ENCODE measurements at regions not wholly inside any gene's neighbourhood (a gene's known extent, or its start where the extent isn't known, plus 50 kb on each side); places are given as distances from the start of the nearest gene placed in this dataset.

GRCh38 chr15:69869881-69870505, 227.7 kb downstream of the TLE3 start:
- ATAC-seq (no peak), DNase-seq (ENCODE audit: low read depth, low spot score) (no peak)
- no TSS peak for BruUV-seq (replicated peaks)
- Histone ChIP-seq H3K4me3 (ENCODE audit: low read depth in 2 of 2, low read length in 2 of 2) (no peak overlapping the region), H3K36me3 (ENCODE audit: control insufficient read depth, insufficient read depth, low read length) (no peaks in the 10 kb centered on the region), H3K27ac (ENCODE audit: low read length) (no peak overlapping the region), H3K9me3 (ENCODE audit: control insufficient read depth, insufficient read depth, low read depth, low read length) (peaks cover 12% of the 10 kb centered on the region), H3K4me1 (ENCODE audit: control insufficient read depth, insufficient read depth, low read length) (no peaks in the 10 kb centered on the region), H3K27me3 (ENCODE audit: control insufficient read depth, insufficient read depth, low read length) (no peaks in the 10 kb centered on the region)
- ChIA-PET POLR2A (interaction anchor here (0.7 kb wide), 1 partner anchor 8 kb away, joined by 7 read pairs; no protein-coding TSS in a partner anchor), CTCF (no interaction called here)
- intact Hi-C loops (cut with micrococcal nuclease; ENCODE audit: unreplicated experiment): no loop called here
- TF ChIP-seq REST (IDR thresholded peaks at IDR 0.05; ENCODE audit: insufficient read depth in 1 of 2, low read depth in 2 of 2, low read length in 1 of 2) (no peak), SIN3A (IDR thresholded peaks at IDR 0.05; ENCODE audit: borderline replicate concordance, insufficient read depth, low read depth, low read length) (no peak), POLR2AphosphoS5 (IDR thresholded peaks at IDR 0.05; ENCODE audit: low read depth, low read length) (no peak), CTCF (IDR thresholded peaks at IDR 0.05) (no peak), TCF7L2 (IDR thresholded peaks at IDR 0.05; ENCODE audit: low read depth, low read length) (no peak)
- in situ Hi-C loops (cut with HindIII; ENCODE audit: low pct_unique_long_range_greater_than_20kb, low sequenced_read_pairs): no loop called here

- Histone ChIP-seq H3K4me1 (ENCODE audit: control insufficient read depth, insufficient read depth, low read length) (no peaks in the 10 kb centered on the region), H3K4me3 (ENCODE audit: low read depth in 2 of 2, low read length in 2 of 2) (no peak overlapping the region), H3K9me3 (ENCODE audit: control insufficient read depth, insufficient read depth, low read depth, low read length) (peaks cover 12% of the 10 kb centered on the region), H3K27ac (ENCODE audit: low read length) (no peak overlapping the region), H3K36me3 (ENCODE audit: control insufficient read depth, insufficient read depth, low read length) (no peaks in the 10 kb centered on the region), H3K27me3 (ENCODE audit: control insufficient read depth, insufficient read depth, low read length) (no peaks in the 10 kb centered on the region)
- no peak for TF ChIP-seq REST (IDR thresholded peaks at IDR 0.05; ENCODE audit: insufficient read depth in 1 of 2, low read depth in 2 of 2, low read length in 1 of 2)
- no peak for TF ChIP-seq TCF7L2 (IDR thresholded peaks at IDR 0.05; ENCODE audit: low read depth, low read length)
- TF ChIP-seq POLR2AphosphoS5 (IDR thresholded peaks at IDR 0.05; ENCODE audit: low read depth, low read length): no peak
- no peak for TF ChIP-seq SIN3A (IDR thresholded peaks at IDR 0.05; ENCODE audit: borderline replicate concordance, insufficient read depth, low read depth, low read length)
- no peak for TF ChIP-seq CTCF (IDR thresholded peaks at IDR 0.05)
- in situ Hi-C loops (cut with HindIII; ENCODE audit: low pct_unique_long_range_greater_than_20kb, low sequenced_read_pairs): no loop called here
- ChIA-PET CTCF (no interaction called here), POLR2A (no interaction called here)
- no peak for ATAC-seq
- intact Hi-C loops (cut with micrococcal nuclease; ENCODE audit: unreplicated experiment): no loop called here
- DNase-seq (ENCODE audit: low read depth, low spot score): no peak
- BruUV-seq (replicated peaks): no TSS peak
These were observed 226.1 kb downstream of the TLE3 start for GRCh38 chr15:69871511-69872134.
